Liver (tissue), 3 donors: ENCODE measurements at regions not wholly inside any gene's neighbourhood (a gene's known extent, or its start where the extent isn't known, plus 50 kb on each side); places are given as distances from the start of the nearest gene placed in this dataset.

ENCODE experiments used
- EGR1 ChIP-seq, 2 donors: IDR thresholded peaks; 2 replicates each; pipeline ENCODE4 v1.6.1; 2016 to 2018; ENCODE audit warnings: antibody characterized with exemption in 2 of 2, low read depth in 2 of 2
- GABPA ChIP-seq, 2 donors: IDR thresholded peaks in 1 of 2; conservative IDR thresholded peaks in 1 of 2; 2 replicates each; pipeline ENCODE4 v1.6.1; 2016; ENCODE audit warnings: antibody characterized with exemption in 2 of 2, mild to moderate bottlenecking in 1 of 2, moderate library complexity in 1 of 2
- HNF4G ChIP-seq: IDR thresholded peaks from 2 replicates; pipeline ENCODE4 v1.6.1; 2016; ENCODE audit warnings: antibody characterized with exemption
- SP1 ChIP-seq: IDR thresholded peaks from 2 replicates; pipeline ENCODE4 v1.6.1; 2018; ENCODE audit warnings: antibody characterized with exemption, mild to moderate bottlenecking
- TAF1 ChIP-seq: conservative IDR thresholded peaks from 2 replicates; pipeline ENCODE4 v1.6.1; 2016; ENCODE audit warnings: antibody characterized with exemption, mild to moderate bottlenecking
- YY1 ChIP-seq: IDR thresholded peaks from 2 replicates; pipeline ENCODE4 v1.6.1; 2016; ENCODE audit warnings: antibody characterized with exemption, mild to moderate bottlenecking
- TF ChIP-seq, protein P1 (sequence below): IDR thresholded peaks from 2 replicates; pipeline ENCODE4 v1.6.1; 2016; ENCODE audit warnings: antibody characterized with exemption
- TF ChIP-seq, protein P2 (sequence below): fragments of 150-350 bp; IDR thresholded peaks from 2 replicates; pipeline ENCODE4 v1.5.1; 2017; ENCODE audit warnings: improper control_type of control experiment, low read depth, low read length; ENCODE audit not compliant: missing input control
- TF ChIP-seq, protein P3 (sequence below): IDR thresholded peaks from 2 replicates; pipeline ENCODE4 v1.6.1; 2016; ENCODE audit warnings: antibody characterized with exemption, mild to moderate bottlenecking
- donor health status: healthy.
- donor health status: healthy.

DNA sequence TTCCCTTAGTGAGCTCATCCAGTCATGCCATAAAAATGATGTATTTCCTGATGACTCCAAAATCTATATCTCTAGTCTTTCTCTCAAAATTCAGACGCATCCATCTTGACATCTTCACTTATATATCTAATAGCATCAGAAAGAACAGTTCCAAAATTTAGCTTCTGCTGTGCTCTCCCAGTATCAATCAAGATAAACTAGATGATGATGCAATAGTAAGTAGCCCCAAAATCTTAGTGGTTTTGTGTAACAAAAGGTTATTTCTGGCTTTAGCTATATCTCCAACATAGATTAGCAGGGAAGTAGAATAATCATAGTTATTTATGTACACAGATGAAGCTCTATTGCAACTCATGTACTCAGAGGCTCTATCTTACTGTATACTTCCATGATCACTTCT lies 382.5 kb upstream of the ADGRL3 start:
- TF ChIP-seq, protein P1, sequence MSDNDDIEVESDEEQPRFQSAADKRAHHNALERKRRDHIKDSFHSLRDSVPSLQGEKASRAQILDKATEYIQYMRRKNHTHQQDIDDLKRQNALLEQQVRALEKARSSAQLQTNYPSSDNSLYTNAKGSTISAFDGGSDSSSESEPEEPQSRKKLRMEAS, result no peak
- TF ChIP-seq, protein P2, sequence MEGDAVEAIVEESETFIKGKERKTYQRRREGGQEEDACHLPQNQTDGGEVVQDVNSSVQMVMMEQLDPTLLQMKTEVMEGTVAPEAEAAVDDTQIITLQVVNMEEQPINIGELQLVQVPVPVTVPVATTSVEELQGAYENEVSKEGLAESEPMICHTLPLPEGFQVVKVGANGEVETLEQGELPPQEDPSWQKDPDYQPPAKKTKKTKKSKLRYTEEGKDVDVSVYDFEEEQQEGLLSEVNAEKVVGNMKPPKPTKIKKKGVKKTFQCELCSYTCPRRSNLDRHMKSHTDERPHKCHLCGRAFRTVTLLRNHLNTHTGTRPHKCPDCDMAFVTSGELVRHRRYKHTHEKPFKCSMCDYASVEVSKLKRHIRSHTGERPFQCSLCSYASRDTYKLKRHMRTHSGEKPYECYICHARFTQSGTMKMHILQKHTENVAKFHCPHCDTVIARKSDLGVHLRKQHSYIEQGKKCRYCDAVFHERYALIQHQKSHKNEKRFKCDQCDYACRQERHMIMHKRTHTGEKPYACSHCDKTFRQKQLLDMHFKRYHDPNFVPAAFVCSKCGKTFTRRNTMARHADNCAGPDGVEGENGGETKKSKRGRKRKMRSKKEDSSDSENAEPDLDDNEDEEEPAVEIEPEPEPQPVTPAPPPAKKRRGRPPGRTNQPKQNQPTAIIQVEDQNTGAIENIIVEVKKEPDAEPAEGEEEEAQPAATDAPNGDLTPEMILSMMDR, result no peak
- no peak for TF ChIP-seq TAF1
- no peak for TF ChIP-seq SP1
- no peak for TF ChIP-seq HNF4G
- TF ChIP-seq YY1, result no peak
- TF ChIP-seq, protein P3, sequence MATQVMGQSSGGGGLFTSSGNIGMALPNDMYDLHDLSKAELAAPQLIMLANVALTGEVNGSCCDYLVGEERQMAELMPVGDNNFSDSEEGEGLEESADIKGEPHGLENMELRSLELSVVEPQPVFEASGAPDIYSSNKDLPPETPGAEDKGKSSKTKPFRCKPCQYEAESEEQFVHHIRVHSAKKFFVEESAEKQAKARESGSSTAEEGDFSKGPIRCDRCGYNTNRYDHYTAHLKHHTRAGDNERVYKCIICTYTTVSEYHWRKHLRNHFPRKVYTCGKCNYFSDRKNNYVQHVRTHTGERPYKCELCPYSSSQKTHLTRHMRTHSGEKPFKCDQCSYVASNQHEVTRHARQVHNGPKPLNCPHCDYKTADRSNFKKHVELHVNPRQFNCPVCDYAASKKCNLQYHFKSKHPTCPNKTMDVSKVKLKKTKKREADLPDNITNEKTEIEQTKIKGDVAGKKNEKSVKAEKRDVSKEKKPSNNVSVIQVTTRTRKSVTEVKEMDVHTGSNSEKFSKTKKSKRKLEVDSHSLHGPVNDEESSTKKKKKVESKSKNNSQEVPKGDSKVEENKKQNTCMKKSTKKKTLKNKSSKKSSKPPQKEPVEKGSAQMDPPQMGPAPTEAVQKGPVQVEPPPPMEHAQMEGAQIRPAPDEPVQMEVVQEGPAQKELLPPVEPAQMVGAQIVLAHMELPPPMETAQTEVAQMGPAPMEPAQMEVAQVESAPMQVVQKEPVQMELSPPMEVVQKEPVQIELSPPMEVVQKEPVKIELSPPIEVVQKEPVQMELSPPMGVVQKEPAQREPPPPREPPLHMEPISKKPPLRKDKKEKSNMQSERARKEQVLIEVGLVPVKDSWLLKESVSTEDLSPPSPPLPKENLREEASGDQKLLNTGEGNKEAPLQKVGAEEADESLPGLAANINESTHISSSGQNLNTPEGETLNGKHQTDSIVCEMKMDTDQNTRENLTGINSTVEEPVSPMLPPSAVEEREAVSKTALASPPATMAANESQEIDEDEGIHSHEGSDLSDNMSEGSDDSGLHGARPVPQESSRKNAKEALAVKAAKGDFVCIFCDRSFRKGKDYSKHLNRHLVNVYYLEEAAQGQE, result no peak
- no peak for TF ChIP-seq EGR1 (IDR thresholded peaks at IDR 0.05; ENCODE audit: low read depth in 2 of 2)
- no peak for TF ChIP-seq GABPA (IDR thresholded peaks at IDR 0.05 in 1 of 2, conservative IDR thresholded peaks at IDR 0.05 in 1 of 2)
